ENCODE measurements at regions not wholly inside any gene's neighbourhood (a gene's known extent, or its start where the extent isn't known, plus 50 kb on each side); places are given as distances from the start of the nearest gene placed in this dataset.

GRCh38 chr1:214208460-214208859 is 72.5 kb upstream of the SMYD2 start (continued):
- TF ChIP-seq ZNF274 (IDR thresholded peaks at IDR 0.05; ENCODE audit: low read length) (no peak), ZNF274 (tag by site-specific recombination; IDR thresholded peaks at IDR 0.05; ENCODE audit: borderline replicate concordance) (no peak), ZNF140 (tag by site-specific recombination; IDR thresholded peaks at IDR 0.05) (no peak), ZBTB48 (tag by site-specific recombination; IDR thresholded peaks at IDR 0.05) (no peak), GLI4 (tag by site-specific recombination; IDR thresholded peaks at IDR 0.05) (no peak), ZNF626 (tag by site-specific recombination; IDR thresholded peaks at IDR 0.05) (no peak), HOXC10 (CRISPR knock-in tag; IDR thresholded peaks at IDR 0.05) (no peak), ZNF155 (tag by site-specific recombination; IDR thresholded peaks at IDR 0.05) (no peak), INSM2 (tag by site-specific recombination; IDR thresholded peaks at IDR 0.05) (no peak)

- H3K36me3 ChIP-seq (ENCODE audit: control insufficient read depth in 2 of 2, insufficient read depth in 1 of 2, low read length in 2 of 2): no peaks in the 10 kb centered on the region
- H3K4me3 ChIP-seq (ENCODE audit: low read depth, low read length): no peak overlapping the region
- CTCF ChIA-PET: interaction anchor here (0.6 to 2.9 kb wide), 6 partner anchors 52 to 376 kb away, joined by 3 to 16 read pairs (median 5); no protein-coding TSS in a partner anchor
- POLR2A ChIA-PET: no interaction called here
- no peaks in the 10 kb centered on the region for H3K9me3 ChIP-seq (ENCODE audit: control insufficient read depth, insufficient read depth, low read depth, low read length)
- TF ChIP-seq PATZ1 (tag by site-specific recombination; IDR thresholded peaks at IDR 0.05) (no peak), ZNF37A (tag by site-specific recombination; IDR thresholded peaks at IDR 0.05) (no peak), ZBTB21 (tag by site-specific recombination; IDR thresholded peaks at IDR 0.05) (no peak), ZNF621 (tag by site-specific recombination; IDR thresholded peaks at IDR 0.05) (no peak), ZFP3 (tag by site-specific recombination; IDR thresholded peaks at IDR 0.05; ENCODE audit: low read depth) (no peak), ZNF776 (tag by site-specific recombination; IDR thresholded peaks at IDR 0.05; ENCODE audit: borderline replicate concordance) (no peak), ZNF660 (tag by site-specific recombination; IDR thresholded peaks at IDR 0.05) (no peak), MEIS1 (CRISPR knock-in tag; IDR thresholded peaks at IDR 0.05; ENCODE audit: borderline replicate concordance) (no peak), ZSCAN23 (tag by site-specific recombination; IDR thresholded peaks at IDR 0.05) (no peak), ZBTB17 (tag by site-specific recombination; IDR thresholded peaks at IDR 0.05) (no peak), FEZF1 (tag by site-specific recombination; IDR thresholded peaks at IDR 0.05) (no peak), ZNF473 (tag by site-specific recombination; IDR thresholded peaks at IDR 0.05) (no peak)
- H3K4me1 ChIP-seq (ENCODE audit: control insufficient read depth, insufficient read depth, low read length): no peaks in the 10 kb centered on the region
- no peak overlapping the region for H3K27ac ChIP-seq (ENCODE audit: extremely low read depth, low read depth, low read length)
Measured at GRCh38 chr1:214209260-214209808, 71.6 kb upstream of the SMYD2 start.

GRCh38 chr1:214213136-214213535 is 67.8 kb upstream of the SMYD2 start:
- ChIA-PET POLR2A (no interaction called here), CTCF (interaction anchor here (0.6 to 7.4 kb wide), 7 partner anchors 10 to 1085 kb away, joined by 4 to 186 read pairs (median 6); no protein-coding TSS in a partner anchor)
- Histone ChIP-seq H3K4me1 (ENCODE audit: control insufficient read depth, insufficient read depth, low read length) (no peaks in the 10 kb centered on the region), H3K9me3 (ENCODE audit: control insufficient read depth, insufficient read depth, low read depth, low read length) (no peaks in the 10 kb centered on the region), H3K27ac (ENCODE audit: extremely low read depth, low read depth, low read length) (no peak overlapping the region), H3K4me3 (ENCODE audit: low read depth, low read length) (no peak overlapping the region), H3K36me3 (ENCODE audit: control insufficient read depth in 2 of 2, insufficient read depth in 1 of 2, low read length in 2 of 2) (no peaks in the 10 kb centered on the region)
- no peak for TF ChIP-seq ZNF138 (tag by site-specific recombination; IDR thresholded peaks at IDR 0.05; ENCODE audit: borderline replicate concordance)

Data from HEK293 (cell line).